ENCODE measurements at regions not wholly inside any gene's neighbourhood (a gene's known extent, or its start where the extent isn't known, plus 50 kb on each side); places are given as distances from the start of the nearest gene placed in this dataset.

DNA sequence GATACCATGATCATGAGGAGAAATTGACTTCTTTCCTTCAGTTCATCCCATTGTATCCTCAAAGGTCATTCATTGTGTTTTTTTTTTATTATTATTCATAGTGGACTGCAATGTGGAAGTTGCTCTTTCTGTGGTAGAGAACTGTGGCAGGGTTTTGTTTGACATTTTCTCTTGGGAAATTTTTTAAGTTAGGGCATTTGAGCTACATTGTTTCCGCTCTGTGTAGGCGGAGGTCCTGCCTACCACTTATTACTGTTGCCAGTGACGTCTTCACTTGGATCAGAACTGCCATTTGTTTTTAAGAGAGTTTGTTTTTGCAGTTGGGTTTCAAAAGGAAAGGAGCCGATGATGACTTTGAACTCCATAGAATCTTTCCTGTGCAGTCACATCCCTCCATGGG is 287.4 kb upstream of the FMN2 start:
- no peak for DNase-seq

DNA sequence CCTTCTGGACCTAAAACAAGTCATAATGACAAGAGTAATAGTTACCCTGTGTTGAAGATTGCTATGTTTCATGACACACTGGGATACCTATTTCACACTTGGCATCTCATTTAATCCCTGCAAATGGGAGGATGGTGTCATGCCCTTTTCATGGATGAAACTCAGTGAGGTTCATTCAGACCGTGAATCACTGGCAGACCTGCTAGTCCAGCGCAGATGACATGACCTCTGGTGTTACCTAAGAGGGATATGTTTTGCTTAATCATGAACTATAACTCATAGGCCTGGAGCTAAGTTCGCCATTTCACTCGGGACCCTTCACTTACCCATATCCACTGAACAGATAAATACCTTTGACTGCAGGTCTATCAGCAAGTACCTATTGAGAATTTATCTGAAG is 286.6 kb upstream of the FMN2 start:
- no peak for DNase-seq

DNA sequence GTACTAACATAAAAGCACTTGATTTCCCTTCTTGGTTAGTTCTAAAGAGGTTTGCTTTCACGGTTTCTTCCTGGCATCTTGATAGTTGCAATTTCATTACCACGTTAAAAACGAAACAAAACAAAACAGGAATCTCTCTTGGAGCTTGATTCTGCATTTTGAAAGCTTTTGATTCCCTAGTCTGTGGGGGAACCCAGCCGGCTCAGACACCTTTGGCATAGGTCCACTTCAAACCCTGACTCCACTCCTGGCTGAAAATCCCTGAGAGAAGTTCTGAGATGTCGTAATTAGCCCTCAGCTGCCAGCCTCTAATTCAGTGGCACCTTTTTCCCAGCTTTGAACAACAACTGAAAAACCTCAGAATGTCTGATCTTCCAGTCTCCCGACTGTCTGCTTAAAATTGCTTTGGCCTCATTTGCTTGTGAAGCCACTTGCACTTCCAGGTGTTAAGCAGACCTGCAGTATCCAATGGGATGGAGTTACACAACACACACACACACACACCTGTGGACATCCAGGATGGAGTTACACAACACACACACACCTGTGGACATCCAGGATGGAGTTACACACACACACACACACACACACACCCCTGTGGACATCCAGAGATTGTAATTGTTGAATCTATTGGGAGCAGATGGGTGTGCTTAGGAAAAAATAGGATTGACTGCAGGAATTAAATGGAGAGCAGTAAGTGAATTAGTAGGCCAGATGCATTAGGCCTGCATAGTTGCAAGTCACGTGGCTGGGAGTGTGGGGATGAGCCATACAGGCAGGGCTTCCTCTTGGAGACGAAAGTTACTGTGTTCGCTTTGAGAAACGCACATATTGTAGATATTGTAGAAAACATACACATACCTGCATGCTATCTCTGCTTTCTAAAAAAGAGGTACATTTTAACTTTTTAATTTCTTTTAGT is 285.6 kb upstream of the FMN2 start:
- DNase-seq: no peak

DNA sequence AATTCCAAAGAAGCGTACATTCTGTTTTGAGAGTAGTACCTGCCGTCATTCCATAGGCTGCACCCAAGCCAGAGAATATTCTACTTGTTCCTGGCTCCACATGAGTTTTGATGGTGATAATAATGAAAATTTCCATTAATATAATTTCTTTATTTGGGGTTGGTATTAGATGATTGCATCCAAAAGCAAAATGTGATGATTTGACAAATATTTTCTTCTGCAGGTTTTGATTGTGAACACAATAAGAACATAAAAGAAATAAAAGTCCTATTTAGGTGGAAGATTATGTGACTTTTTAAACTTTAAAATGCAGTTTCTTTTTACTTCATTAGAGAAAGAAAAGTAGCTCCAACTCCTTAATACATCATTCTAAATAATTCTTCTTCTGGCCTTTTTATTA is 284.8 kb upstream of the FMN2 start:
- DNase-seq: no peak

DNA sequence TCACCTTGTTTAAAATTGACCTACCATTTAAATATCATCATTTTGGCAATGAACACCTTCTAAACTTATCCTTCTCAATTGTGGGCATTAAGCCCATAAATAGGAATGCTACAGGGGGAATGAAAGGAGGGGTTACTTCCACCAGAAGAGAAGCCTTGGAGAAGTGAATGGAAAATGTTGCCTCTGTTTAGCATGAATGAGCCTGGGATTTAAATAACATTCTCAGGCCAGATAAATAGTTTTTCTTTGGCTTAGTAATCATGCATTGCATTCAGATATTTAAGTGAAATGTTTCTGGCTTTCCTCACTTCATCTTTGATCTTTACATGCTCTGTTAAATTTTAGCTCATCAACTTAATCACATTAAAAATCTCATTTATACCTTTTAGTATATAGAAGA is 284.3 kb upstream of the FMN2 start:
- DNase-seq: no peak

DNA sequence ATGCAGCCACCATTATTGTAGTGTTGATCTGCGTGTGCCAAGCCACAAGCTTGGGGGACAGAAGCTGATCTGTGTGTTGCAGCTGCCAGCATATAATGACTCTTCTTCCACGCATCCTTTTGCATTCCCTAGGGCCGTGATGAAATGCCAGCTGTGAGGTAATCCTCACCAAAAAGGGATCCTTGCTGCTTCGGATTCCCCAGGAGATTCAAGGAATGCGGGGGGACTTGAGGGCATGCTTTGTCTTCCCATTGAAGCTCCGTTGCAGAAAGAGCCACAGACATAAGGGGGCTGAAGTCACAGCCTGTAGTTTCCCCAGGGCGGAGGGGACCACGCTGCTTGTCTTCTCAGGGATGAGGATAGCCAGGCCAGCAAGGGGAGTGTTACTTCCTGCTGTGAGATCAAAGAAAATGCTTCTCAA is 281.6 kb upstream of the FMN2 start:
- no peak for DNase-seq

DNA sequence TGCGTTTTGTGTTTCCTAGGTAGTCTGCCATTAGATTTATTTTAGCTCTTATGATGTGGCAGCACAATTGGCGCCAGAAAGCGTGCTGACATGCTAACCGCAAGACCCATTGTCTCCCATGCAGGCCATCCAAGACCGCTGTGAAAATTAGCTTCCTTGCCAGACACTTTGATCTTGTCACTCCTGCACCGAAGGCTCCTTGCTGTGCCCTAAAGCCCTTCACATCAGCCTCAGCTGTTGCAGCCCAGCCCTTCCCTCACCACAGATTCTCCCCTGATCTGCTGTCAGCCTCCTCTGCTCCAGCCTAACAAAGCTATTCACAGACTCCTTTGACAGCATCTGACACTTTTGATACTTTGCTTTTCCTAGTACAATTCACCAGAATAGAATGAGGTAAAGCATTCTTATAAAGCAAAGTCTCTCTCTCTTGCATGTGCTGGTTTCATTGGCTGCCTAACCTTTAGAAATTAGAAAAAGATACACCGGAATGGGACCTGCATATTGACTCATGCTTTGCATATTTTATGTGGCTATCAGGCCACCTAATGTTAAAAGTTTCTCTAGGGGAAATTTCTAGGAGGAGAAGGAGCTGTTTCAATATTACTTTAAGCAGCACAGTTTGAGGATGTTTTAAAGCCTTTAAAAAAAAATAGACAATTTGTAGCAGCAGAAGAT is 280.3 kb upstream of the FMN2 start:
- no peak for DNase-seq

DNA sequence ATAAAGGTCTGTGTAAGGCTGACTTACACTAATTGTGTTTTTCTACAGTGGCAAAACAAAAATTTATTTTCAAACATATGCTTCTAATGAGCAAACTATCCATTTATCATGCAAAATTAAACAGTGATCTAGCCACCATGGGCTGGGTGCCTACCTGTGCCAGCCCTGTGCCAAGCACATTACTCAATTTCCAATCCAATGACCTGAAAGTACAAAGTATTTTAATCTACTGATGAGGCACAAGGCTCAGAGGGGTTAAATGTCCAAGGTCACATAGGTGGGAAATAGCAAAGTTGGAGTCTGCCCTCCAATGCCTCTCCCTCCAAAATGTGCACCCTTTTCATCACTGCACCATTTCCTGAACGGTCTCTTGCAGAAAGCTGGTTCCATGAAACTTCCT is 279.1 kb upstream of the FMN2 start:
- no peak for DNase-seq

DNA sequence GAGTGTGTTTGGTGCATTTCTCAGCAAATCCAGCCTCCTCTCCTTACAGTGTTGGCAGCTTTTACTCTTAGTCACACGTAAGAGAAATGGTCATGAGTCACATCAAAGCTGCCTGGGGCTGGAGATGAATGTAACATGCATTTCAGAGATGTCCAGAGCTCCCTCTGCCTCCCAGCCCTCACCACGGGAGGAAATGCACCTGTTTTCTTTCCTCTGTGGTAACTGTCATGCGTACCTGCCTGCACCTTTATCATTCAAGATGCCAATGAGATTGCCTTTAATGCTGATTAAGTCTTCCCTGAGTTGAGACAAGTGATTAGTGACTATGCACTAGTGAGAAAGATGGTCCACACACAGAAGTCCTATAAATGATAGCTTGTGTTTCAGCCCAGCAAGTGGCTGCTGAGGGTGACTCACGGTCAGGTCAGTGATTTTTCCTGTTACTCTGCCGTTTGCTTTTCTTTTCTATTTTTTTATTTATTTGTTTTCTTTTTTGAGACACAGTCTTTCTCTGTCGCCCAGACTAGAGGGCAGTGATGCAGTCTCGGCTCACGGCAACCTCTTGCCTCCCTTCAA is 277.3 kb upstream of the FMN2 start:
- DNase-seq: no peak

DNA sequence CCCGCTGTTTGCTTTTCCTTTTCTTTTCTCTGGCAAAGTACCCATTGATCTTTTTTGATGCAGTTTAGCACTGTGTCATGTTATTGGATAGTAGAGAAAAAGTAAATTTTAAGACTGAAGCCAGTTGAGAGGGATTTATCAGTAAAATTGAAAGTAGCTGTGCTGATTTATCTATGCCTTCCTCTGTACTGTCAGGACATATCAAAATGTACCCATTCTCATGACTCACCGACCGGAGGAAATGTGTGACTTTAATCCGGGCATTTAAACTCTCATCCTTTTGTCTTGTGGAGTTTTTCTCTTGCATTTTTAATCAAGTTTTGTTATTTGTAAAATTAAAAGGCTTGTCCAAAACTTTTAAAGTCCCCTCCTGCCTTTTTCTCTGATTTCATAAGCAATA is 276.6 kb upstream of the FMN2 start:
- DNase-seq: no peak

DNA sequence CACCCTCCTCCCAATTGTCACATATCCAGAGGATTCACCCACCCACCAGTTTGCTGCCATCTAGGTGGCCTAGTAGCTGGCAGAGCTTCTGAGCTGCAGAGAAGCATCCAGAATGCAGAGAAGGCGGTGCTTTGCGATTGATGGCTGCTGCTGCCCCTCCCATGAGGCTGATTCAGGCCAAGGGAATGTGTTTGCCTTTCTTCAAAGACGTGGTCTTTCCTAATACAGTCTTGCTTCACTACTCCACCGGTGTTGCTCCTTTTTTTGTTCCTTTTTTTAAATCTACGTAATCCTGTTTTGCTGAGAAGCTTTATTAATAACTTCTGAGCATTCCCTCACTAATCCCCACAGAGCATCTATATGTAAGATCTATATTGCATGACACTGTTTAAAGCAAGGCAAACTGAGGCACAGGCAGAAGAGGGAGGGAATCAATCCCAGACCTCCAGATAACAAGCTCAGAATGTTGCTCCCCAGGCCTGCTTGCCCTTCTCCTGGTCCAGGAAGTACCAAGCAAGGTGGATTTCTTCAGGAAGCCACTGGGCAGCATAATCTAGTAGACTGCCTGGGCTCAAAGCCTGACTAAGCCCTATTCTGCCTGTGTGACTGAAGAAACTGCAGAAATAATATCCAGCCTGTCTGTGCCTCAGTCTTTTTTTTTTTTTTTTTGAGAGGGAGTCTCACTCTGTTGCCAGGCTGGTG is 275.5 kb upstream of the FMN2 start:
- DNase-seq: no peak

DNA sequence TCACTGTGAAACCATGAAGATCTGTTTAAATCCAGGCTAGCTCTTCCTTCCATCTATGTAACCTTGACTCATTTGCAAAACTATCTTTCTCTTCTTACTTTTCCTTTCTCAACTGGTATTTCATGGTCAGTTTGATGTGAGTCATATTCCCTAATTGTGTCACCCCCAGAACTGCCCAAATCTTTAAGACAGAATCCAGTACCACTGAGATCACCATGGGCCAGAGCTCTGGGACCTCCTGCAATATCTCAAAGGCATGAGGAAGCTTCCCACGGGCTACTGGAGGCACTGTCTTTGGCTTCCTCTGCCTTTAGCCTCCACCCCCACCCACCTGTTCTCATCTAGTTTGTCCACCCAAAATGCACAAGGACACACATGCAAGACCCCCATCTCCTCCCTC is 274.4 kb upstream of the FMN2 start:
- no peak for DNase-seq

DNA sequence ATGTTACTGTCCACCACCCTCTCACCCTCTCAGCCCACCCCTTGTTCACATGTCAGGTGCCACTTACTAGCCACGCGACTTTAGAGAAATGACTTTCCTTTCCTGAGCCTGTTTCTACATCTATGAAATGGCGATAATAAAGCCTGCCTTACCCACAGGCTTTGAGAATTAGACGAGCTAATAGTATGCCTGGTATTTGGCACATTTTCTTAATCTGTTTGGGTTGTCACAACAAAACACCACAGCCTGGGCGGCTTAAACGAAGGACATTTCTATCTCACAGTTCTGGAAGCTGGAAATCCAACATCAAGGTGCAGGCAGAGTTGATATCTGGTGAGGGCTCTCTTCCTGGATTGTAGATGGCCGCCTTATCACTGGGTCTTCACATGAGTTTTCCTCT is 273.9 kb upstream of the FMN2 start:
- DNase-seq: no peak

DNA sequence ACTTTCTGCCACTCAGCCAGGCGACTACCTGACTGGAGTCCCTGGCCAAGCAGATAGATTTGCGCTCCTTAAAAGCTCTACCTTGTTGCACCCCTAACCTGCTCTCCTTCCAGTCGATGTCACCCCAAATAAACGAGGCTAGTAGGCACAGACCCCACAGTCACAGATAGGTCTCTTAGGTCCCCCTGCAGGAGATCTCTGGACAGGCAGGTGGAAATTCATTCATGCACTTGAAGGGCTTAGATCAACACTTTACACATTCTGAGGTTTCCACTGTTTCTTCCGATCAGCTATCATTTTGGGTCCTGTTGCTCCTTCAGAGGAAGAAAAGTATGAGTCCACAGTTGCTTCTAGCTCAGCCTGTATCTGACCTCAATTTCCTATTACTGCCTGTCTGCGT is 272.6 kb upstream of the FMN2 start:
- no peak for DNase-seq

DNA sequence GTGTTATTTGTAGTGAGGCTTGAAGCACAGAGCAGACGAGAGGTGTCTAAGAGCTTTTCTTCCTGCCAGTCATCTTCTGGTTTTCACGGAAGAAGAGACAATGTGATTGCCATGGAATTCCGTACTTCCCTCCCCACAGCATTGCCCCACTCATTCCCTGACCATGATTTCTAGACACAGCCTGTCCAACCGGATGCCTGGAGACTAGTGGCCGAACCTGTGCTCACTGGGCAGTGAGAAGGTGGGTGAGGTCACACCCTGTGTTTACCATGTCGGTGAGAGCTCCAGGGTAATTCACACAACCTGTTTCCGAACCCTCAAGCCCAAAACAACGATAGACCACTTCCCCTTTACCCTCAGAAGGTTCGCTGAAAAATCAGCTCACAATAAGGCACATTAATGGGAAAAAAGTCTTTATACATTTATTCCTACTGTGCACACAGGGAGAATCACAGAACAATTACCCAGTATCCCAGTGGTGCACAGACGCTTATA is 271.9 kb upstream of the FMN2 start:
- no peak for DNase-seq

DNA sequence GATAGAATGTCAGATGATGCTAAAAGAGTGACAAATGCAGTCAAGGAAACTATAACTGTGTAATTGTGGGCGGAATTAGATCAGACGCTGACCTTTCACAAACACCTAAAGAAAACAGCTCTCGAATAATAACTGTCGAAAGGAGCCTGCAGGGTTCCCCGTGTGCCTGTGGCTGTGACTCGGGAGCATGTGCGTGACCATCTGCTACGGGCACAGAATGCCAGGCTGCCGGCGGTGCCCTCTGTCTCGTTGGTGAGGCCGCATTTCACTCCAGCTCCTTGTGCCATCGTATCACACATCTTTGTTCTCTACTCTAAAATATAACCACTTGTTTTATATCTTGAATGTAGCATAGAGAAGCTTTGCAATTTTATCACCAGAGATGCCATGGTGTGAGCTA is 267.8 kb upstream of the FMN2 start:
- DNase-seq: no peak

DNA sequence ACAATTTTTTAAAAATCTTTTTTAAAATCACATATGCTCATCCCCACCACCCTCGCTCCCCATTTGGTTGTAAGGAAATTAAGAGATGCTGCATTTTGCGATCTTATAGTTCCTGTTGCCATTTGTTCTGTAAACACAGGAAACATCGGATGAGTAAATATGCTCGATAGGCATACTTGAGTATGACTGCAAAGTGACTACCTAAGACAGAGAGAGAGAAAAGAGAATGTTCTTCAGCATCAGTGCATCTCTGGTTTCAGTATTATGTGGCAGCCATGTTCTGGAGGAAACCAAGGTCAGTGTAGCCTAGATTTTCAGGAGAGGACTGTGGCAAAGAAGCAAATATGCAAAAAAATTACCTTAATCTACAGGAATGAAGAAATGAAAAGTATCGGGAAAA is 265.5 kb upstream of the FMN2 start:
- no peak for DNase-seq

DNA sequence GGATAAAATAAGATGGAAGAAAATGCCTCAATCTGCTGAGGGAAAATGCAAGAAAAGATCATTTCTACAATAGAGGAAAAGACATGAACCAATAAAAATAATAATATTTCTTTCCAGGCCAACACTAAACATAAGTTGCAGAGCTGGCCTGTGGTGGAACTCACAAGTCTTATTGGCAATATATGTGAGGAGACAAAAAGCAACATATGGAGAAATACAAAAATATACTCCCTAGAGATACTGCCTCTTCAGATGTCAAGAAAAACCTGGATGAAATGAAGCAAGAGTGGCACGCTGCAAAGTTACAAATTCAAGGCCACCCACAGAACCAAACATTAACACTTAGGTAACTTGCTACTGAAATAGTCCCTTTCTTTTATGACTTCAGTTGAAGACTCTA is 264.9 kb upstream of the FMN2 start:
- DNase-seq: no peak

DNA sequence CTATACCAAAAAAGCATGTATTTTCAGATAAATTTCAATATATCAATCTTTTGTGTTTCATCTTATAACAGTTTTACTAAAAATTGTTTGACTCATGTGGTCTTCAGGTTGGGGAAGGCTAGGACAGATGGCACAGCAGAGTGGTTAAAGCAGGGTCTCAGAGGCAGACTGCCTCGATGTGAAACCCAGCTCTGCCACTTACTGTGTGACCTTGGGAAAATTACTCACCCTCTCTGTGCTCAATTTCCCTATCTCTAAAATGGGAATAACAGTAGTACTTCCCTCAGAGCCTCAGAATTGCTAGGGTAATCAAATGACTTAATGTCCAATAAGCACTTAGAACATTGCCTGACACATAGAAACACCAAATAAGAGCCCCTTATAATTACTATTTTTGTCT is 262.1 kb upstream of the FMN2 start:
- DNase-seq: no peak

DNA sequence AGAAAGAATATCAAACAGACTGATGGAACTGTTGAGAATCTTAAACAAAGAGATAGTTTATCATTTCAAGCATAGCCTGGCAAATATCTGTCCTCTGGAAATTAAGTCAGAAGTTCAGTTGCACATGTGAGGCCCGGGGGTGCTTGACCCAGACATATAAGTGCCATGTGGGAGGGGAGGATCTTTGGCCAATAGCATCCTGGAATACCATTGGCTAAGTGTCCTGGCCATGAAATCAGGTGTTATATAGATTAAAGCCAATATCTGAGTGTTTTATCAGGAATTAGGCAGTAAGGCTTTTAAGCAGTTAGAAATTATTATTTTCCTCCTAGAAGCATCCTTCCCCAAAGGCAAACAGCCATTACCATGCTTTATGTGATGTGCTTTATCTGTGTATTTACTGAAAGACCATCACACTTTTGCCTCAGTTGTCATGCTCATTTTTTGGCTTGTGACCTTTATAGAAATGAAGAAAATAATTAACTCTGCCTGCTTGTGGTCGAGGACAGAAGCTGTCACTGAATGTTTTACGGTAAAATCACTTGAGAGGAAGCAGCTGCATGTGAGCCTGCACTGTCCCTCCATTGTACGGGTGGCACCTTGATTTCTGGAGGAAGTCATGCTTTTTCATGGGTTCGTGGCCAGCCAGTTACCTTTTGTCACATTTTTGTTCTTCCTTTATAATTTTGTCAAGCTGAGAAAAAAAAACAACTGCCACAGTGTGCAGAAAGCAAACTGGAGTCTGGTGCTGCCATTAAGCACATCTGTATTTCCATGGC is 259.9 kb upstream of the FMN2 start:
- DNase-seq: no peak

DNA sequence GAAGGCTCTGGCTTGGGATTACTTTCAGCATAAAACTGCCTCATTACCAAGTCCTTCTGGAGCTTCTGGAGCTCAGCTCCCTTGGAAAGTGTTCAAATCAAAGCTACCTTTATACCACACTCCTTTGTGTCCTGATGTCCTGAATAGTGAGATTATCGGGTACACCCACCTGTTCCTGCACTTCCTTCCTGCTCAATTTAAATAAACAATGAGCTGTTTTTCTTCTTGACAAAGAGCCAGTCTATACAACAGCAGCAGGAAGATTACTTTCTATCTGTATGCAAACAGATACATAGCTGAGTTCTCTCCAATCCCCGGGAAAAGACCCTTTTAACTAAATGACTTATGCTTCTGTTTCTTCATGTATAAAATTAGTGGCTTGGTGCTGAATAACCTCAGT is 258.0 kb upstream of the FMN2 start:
- no peak for DNase-seq

DNA sequence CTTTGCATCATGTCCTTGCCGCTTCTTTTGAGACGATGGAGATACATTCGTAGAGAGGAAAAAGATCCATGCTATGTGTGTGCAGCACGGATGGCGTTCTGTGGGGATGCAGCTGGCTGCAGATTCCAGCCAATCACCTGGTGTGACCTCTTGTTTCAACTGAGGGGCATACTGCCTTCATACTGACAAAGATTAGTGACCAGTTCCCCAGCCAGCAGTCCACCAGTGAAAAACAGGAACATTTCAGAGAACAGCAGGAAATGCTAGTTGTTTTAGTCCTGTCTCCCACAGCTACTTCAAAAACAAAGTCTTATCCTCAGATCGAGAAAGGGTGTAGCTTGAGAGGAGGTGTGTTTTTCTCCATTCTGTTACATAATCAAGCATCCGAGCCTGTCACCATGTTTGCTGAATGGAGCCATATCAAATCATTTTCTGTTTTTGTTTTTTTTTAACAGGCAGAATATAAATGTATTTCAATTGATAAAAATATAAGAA is 255.7 kb upstream of the FMN2 start:
- DNase-seq: no peak
